HL-60 (cell line): ENCODE measurements at regions not wholly inside any gene's neighbourhood (a gene's known extent, or its start where the extent isn't known, plus 50 kb on each side); places are given as distances from the start of the nearest gene placed in this dataset.

Experiments used
- DNase-seq, 2 experiments: peaks; one replicate each; pipeline ENCODE4 v3.0.0-alpha.2; 2010 to 2020; ENCODE audit warnings: low read depth in 1 of 2, low spot score in 1 of 2
- H3K27ac ChIP-seq: fragments of 250-450 bp; sonication (Bioruptor Pico); replicated peaks from 2 replicates; pipeline ENCODE4 v1.5.1; 2020; ENCODE audit warnings: mild to moderate bottlenecking, moderate library complexity
- H3K27me3 ChIP-seq: fragments of 250-450 bp; sonication (Bioruptor Pico); 2 replicates; pipeline ENCODE4 v1.5.1; 2021; ENCODE audit warnings: mild to moderate bottlenecking, moderate library complexity; ENCODE audit not compliant: insufficient read depth, poor library complexity, severe bottlenecking
- H3K4me3 ChIP-seq: replicated peaks from 2 replicates; pipeline ENCODE4 v1.5.1; 2011; ENCODE audit warnings: mild to moderate bottlenecking, control low read depth, low read length; ENCODE audit not compliant: insufficient read depth
- CTCF ChIP-seq: IDR thresholded peaks from one replicate; pipeline ENCODE4 v1.5.1; 2011; ENCODE audit warnings: low read length, control low read depth, inconsistent platforms; ENCODE audit not compliant: insufficient read depth
- GABPA ChIP-seq: IDR thresholded peaks from 2 replicates; pipeline ENCODE4 v1.6.1; 2012; ENCODE audit warnings: low read depth
- POLR2AphosphoS5 ChIP-seq: IDR thresholded peaks from 2 replicates; pipeline ENCODE4 v1.6.1; 2012; ENCODE audit warnings: low read depth
- REST ChIP-seq: IDR thresholded peaks from 2 replicates; pipeline ENCODE4 v1.6.1; 2012; ENCODE audit warnings: low read depth; ENCODE audit not compliant: insufficient replicate concordance
- SPI1 ChIP-seq: IDR thresholded peaks from 2 replicates; pipeline ENCODE4 v1.6.1; 2012; ENCODE audit warnings: low read depth, mild to moderate bottlenecking, borderline replicate concordance

DNA sequence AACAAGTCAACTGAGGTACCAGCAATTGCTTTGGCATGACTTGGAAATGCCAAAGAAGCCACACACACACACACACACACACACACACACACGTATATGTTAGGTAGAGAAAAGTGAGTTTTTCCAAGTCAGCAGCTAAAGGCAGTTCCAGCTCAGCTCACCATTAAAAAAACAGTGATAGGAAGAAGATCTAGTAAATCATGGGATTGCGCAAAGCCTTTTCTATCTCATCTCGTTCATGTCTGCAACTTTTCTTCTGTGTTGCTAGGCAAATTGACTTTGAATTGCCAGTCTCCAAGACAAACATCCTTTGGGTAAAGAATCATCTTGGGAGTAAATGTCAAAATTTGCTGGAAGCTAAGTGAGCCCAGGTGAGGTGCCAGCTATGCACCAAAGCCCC lies 500.1 kb downstream of the ENC1 start:
- TF ChIP-seq CTCF (no peak), SPI1 (no peak), POLR2AphosphoS5 (no peak), GABPA (no peak), REST (no peak)
- DNase-seq: no peak
- no peak overlapping the region for H3K4me3 ChIP-seq
- H3K27ac ChIP-seq: no peak overlapping the region
- no peaks in the 10 kb centered on the region for H3K27me3 ChIP-seq

DNA sequence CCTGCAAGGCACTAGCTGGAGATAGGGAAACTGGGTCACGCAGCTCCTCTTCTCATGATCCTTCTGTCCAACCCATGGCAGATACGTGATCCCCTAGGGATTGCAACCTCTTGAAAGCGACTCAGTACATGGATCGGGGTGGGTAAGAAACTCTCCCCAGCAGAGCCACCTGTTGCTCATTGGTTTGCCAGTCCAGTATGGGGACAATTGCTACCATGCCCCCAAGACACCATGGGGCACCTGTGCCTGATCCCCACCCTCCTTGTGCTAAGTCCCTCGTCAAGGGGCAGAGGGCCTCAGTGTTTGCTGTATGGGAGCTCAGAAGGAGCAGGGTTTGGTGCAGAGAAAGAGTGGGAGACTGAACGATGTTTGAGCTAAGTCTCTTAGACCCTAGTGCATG lies 500.9 kb downstream of the ENC1 start:
- no peak for TF ChIP-seq GABPA
- TF ChIP-seq SPI1: no peak
- no peak for TF ChIP-seq POLR2AphosphoS5
- TF ChIP-seq CTCF: no peak
- no peak for TF ChIP-seq REST
- H3K27me3 ChIP-seq: no peaks in the 10 kb centered on the region
- no peak overlapping the region for H3K27ac ChIP-seq
- no peak overlapping the region for H3K4me3 ChIP-seq
- DNase-seq: no peak

DNA sequence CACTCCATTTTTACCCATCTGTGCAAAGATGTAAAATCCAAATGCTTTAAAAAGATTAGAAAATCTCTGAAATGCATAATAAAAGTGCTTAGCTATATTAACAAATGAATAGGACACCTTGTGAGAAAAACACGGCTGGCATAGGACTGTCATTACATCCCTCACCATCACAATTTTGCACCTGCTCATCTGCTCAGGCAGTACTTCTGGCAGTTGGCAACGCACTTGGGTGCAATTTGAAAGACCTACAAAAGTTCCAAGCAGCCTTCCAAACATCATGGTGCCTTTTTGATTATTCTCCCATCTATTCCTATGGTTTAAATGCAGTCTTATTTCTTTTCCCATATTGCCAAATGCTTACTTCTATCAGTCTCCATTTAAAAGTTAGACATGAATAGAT lies 501.8 kb downstream of the ENC1 start:
- Histone ChIP-seq H3K27me3 (no peaks in the 10 kb centered on the region), H3K27ac (no peak overlapping the region), H3K4me3 (no peak overlapping the region)
- TF ChIP-seq GABPA (no peak), REST (no peak), SPI1 (no peak), CTCF (no peak)
- no peak for DNase-seq
